ENCODE measurements at regions not wholly inside any gene's neighbourhood (a gene's known extent, or its start where the extent isn't known, plus 50 kb on each side); places are given as distances from the start of the nearest gene placed in this dataset.

- in situ Hi-C loops (cut with MboI; ENCODE audit: low sequenced_read_pairs), result no loop called here
Measured at GRCh38 chr12:91565846-91566245, 383.2 kb upstream of the DCN start.

- in situ Hi-C loops (cut with MboI; ENCODE audit: low sequenced_read_pairs), result no loop called here
Measured at GRCh38 chr12:91565246-91565645, 382.6 kb upstream of the DCN start.

- in situ Hi-C loops (cut with MboI; ENCODE audit: low sequenced_read_pairs), result no loop called here
Measured at GRCh38 chr12:91563011-91563765, 380.6 kb upstream of the DCN start.

GRCh38 chr12:91562476-91562875 is 379.9 kb upstream of the DCN start:
- in situ Hi-C loops (cut with MboI; ENCODE audit: low sequenced_read_pairs), result no loop called here

GRCh38 chr12:91561958-91562325 is 379.3 kb upstream of the DCN start:
- in situ Hi-C loops (cut with MboI; ENCODE audit: low sequenced_read_pairs), result no loop called here

- in situ Hi-C loops (cut with MboI; ENCODE audit: low sequenced_read_pairs), result no loop called here
Measured at GRCh38 chr12:91561301-91561957, 378.8 kb upstream of the DCN start.

- in situ Hi-C loops (cut with MboI; ENCODE audit: low sequenced_read_pairs), result no loop called here
Measured at GRCh38 chr12:91556909-91557308, 374.3 kb upstream of the DCN start.

GRCh38 chr12:91555436-91556415 is 373.1 kb upstream of the DCN start:
- in situ Hi-C loops (cut with MboI; ENCODE audit: low sequenced_read_pairs), result no loop called here

- in situ Hi-C loops (cut with MboI; ENCODE audit: low sequenced_read_pairs), result no loop called here
Measured at GRCh38 chr12:91551927-91552326, 369.3 kb upstream of the DCN start.

GRCh38 chr12:91551242-91551641 is 368.6 kb upstream of the DCN start:
- in situ Hi-C loops (cut with MboI; ENCODE audit: low sequenced_read_pairs), result no loop called here

GRCh38 chr12:91542666-91543065 is 360.0 kb upstream of the DCN start:
- in situ Hi-C loops (cut with MboI; ENCODE audit: low sequenced_read_pairs), result no loop called here

GRCh38 chr12:91542067-91542466 is 359.4 kb upstream of the DCN start:
- in situ Hi-C loops (cut with MboI; ENCODE audit: low sequenced_read_pairs), result no loop called here

GRCh38 chr12:91538418-91538817 is 355.8 kb upstream of the DCN start:
- in situ Hi-C loops (cut with MboI; ENCODE audit: low sequenced_read_pairs), result no loop called here

GRCh38 chr12:91533366-91533765 is 350.7 kb upstream of the DCN start:
- in situ Hi-C loops (cut with MboI; ENCODE audit: low sequenced_read_pairs), result no loop called here

GRCh38 chr12:91529829-91530228 is 347.2 kb upstream of the DCN start:
- in situ Hi-C loops (cut with MboI; ENCODE audit: low sequenced_read_pairs), result no loop called here

GRCh38 chr12:91523831-91524230 is 341.2 kb upstream of the DCN start:
- in situ Hi-C loops (cut with MboI; ENCODE audit: low sequenced_read_pairs), result no loop called here

GRCh38 chr12:91516695-91517047 is 334.1 kb upstream of the DCN start:
- in situ Hi-C loops (cut with MboI; ENCODE audit: low sequenced_read_pairs), result no loop called here

- in situ Hi-C loops (cut with MboI; ENCODE audit: low sequenced_read_pairs), result no loop called here
Measured at GRCh38 chr12:91515944-91516694, 333.5 kb upstream of the DCN start.

- in situ Hi-C loops (cut with MboI; ENCODE audit: low sequenced_read_pairs), result no loop called here
Measured at GRCh38 chr12:91513313-91513712, 330.7 kb upstream of the DCN start.

GRCh38 chr12:91511795-91512420 is 329.3 kb upstream of the DCN start:
- in situ Hi-C loops (cut with MboI; ENCODE audit: low sequenced_read_pairs), result no loop called here

Measured in HL-60/S4 (cell line).